IPS-20b (cell line): ENCODE measurements at regions not wholly inside any gene's neighbourhood (a gene's known extent, or its start where the extent isn't known, plus 50 kb on each side); places are given as distances from the start of the nearest gene placed in this dataset.
"Not testable (repeated sequence)": the region's sequence is repeated elsewhere in the genome, so short reads cannot be mapped to it uniquely, and the experiment has no call there.

Experiments
- H3K27ac ChIP-seq: one replicate; pipeline ENCODE4 v1.5.1; 2013; ENCODE audit warnings: low read length
- H3K27me3 ChIP-seq: 2 replicates; pipeline ENCODE4 v1.6.1; 2013; ENCODE audit warnings: mild to moderate bottlenecking, low read length, inconsistent platforms; ENCODE audit not compliant: insufficient read depth
- H3K36me3 ChIP-seq: 2 replicates; pipeline ENCODE4 v1.6.1; 2013; ENCODE audit warnings: low read depth, mild to moderate bottlenecking, inconsistent platforms, low read length, moderate library complexity; ENCODE audit not compliant: insufficient read depth
- H3K4me1 ChIP-seq: 2 replicates; pipeline ENCODE4 v1.6.1; 2013; ENCODE audit warnings: mild to moderate bottlenecking, control low read depth, inconsistent platforms, low read length, moderate library complexity; ENCODE audit not compliant: insufficient read depth
- H3K4me3 ChIP-seq: 2 replicates; pipeline ENCODE4 v1.5.1; 2013; ENCODE audit warnings: mild to moderate bottlenecking, low read length, inconsistent platforms
- H3K9ac ChIP-seq: 2 replicates; pipeline ENCODE4 v1.6.1; 2013; ENCODE audit warnings: low read depth, mild to moderate bottlenecking, inconsistent platforms, low read length, moderate library complexity
- H3K9me3 ChIP-seq: 2 replicates; pipeline ENCODE4 v1.6.1; 2013; ENCODE audit warnings: mild to moderate bottlenecking, low read depth, low read length, inconsistent platforms; ENCODE audit not compliant: insufficient read depth

GRCh38 chr11:127772938-127773337 lies 772.4 kb upstream of the KIRREL3 start:
- not testable (repeated sequence) for H3K27me3 ChIP-seq, H3K9ac ChIP-seq, H3K36me3 ChIP-seq, H3K9me3 ChIP-seq, H3K4me3 ChIP-seq, H3K27ac ChIP-seq
- peaks cover 22% of the 10 kb centered on the region for H3K4me1 ChIP-seq

- not testable (repeated sequence) for H3K4me3 ChIP-seq, H3K9me3 ChIP-seq, H3K27ac ChIP-seq, H3K27me3 ChIP-seq, H3K36me3 ChIP-seq, H3K9ac ChIP-seq
- H3K4me1 ChIP-seq = peaks cover 15% of the 10 kb centered on the region
Observed at GRCh38 chr11:127768931-127769330, 768.4 kb upstream of the KIRREL3 start.

GRCh38 chr11:127766734-127767133 lies 766.2 kb upstream of the KIRREL3 start:
- H3K36me3 ChIP-seq = no peaks in the 10 kb centered on the region
- no peaks in the 10 kb centered on the region for H3K9me3 ChIP-seq
- no peak overlapping the region for H3K9ac ChIP-seq
- no peaks in the 10 kb centered on the region for H3K27me3 ChIP-seq
- H3K4me3 ChIP-seq = no peak overlapping the region
- no peak overlapping the region for H3K27ac ChIP-seq
- peaks cover 15% of the 10 kb centered on the region for H3K4me1 ChIP-seq

GRCh38 chr11:127738771-127739286 lies 738.3 kb upstream of the KIRREL3 start:
- Histone ChIP-seq H3K4me3 (no peak overlapping the region), H3K4me1 (no peaks in the 10 kb centered on the region), H3K9me3 (no peaks in the 10 kb centered on the region), H3K9ac (no peak overlapping the region), H3K27me3 (no peaks in the 10 kb centered on the region), H3K27ac (no peak overlapping the region), H3K36me3 (no peaks in the 10 kb centered on the region)

GRCh38 chr11:127737499-127737898 lies 736.9 kb upstream of the KIRREL3 start:
- no peaks in the 10 kb centered on the region for H3K36me3 ChIP-seq
- no peak overlapping the region for H3K9ac ChIP-seq
- H3K9me3 ChIP-seq = no peaks in the 10 kb centered on the region
- H3K27me3 ChIP-seq = no peaks in the 10 kb centered on the region
- H3K4me3 ChIP-seq = no peak overlapping the region
- no peak overlapping the region for H3K27ac ChIP-seq
- H3K4me1 ChIP-seq = no peaks in the 10 kb centered on the region

- Histone ChIP-seq H3K4me3 (no peak overlapping the region), H3K9me3 (no peaks in the 10 kb centered on the region), H3K36me3 (no peaks in the 10 kb centered on the region), H3K9ac (no peak overlapping the region), H3K4me1 (no peaks in the 10 kb centered on the region), H3K27ac (no peak overlapping the region), H3K27me3 (no peaks in the 10 kb centered on the region)
Observed at GRCh38 chr11:127733552-127733951, 733.0 kb upstream of the KIRREL3 start.

GRCh38 chr11:127726367-127726766 lies 725.8 kb upstream of the KIRREL3 start:
- no peaks in the 10 kb centered on the region for H3K9me3 ChIP-seq

GRCh38 chr11:127723714-127724113 lies 723.1 kb upstream of the KIRREL3 start:
- H3K27ac ChIP-seq = no peak overlapping the region
- no peak overlapping the region for H3K4me3 ChIP-seq
- H3K27me3 ChIP-seq = no peaks in the 10 kb centered on the region
- H3K4me1 ChIP-seq = no peaks in the 10 kb centered on the region
- no peak overlapping the region for H3K9ac ChIP-seq
- H3K9me3 ChIP-seq = no peaks in the 10 kb centered on the region
- H3K36me3 ChIP-seq = no peaks in the 10 kb centered on the region

More at GRCh38 chr11:127726367-127726766, 725.8 kb upstream of the KIRREL3 start:
- H3K27ac ChIP-seq = no peak overlapping the region
- H3K36me3 ChIP-seq = no peaks in the 10 kb centered on the region
- no peak overlapping the region for H3K9ac ChIP-seq
- H3K4me1 ChIP-seq = no peaks in the 10 kb centered on the region
- no peaks in the 10 kb centered on the region for H3K27me3 ChIP-seq
- no peak overlapping the region for H3K4me3 ChIP-seq

- no peaks in the 10 kb centered on the region for H3K36me3 ChIP-seq
- H3K4me3 ChIP-seq = no peak overlapping the region
- no peaks in the 10 kb centered on the region for H3K27me3 ChIP-seq
- no peaks in the 10 kb centered on the region for H3K4me1 ChIP-seq
- H3K9me3 ChIP-seq = no peaks in the 10 kb centered on the region
- H3K9ac ChIP-seq = no peak overlapping the region
- no peak overlapping the region for H3K27ac ChIP-seq
Observed at GRCh38 chr11:127713226-127713625, 712.7 kb upstream of the KIRREL3 start.

- no peaks in the 10 kb centered on the region for H3K36me3 ChIP-seq
- no peak overlapping the region for H3K27ac ChIP-seq
Observed at GRCh38 chr11:127711748-127712147, 711.2 kb upstream of the KIRREL3 start.

GRCh38 chr11:127710831-127711230 lies 710.3 kb upstream of the KIRREL3 start:
- no peaks in the 10 kb centered on the region for H3K36me3 ChIP-seq

More at GRCh38 chr11:127711748-127712147, 711.2 kb upstream of the KIRREL3 start:
- H3K27me3 ChIP-seq = no peaks in the 10 kb centered on the region
- H3K9me3 ChIP-seq = no peaks in the 10 kb centered on the region
- H3K4me3 ChIP-seq = no peak overlapping the region
- no peak overlapping the region for H3K9ac ChIP-seq
- H3K4me1 ChIP-seq = no peaks in the 10 kb centered on the region

GRCh38 chr11:127709960-127710359 lies 709.4 kb upstream of the KIRREL3 start:
- no peaks in the 10 kb centered on the region for H3K36me3 ChIP-seq
- H3K9ac ChIP-seq = no peak overlapping the region
- H3K27ac ChIP-seq = no peak overlapping the region
- H3K4me3 ChIP-seq = no peak overlapping the region
- no peaks in the 10 kb centered on the region for H3K27me3 ChIP-seq
- H3K4me1 ChIP-seq = no peaks in the 10 kb centered on the region
- no peaks in the 10 kb centered on the region for H3K9me3 ChIP-seq

More at GRCh38 chr11:127710831-127711230, 710.3 kb upstream of the KIRREL3 start:
- Histone ChIP-seq H3K27ac (no peak overlapping the region), H3K4me3 (no peak overlapping the region), H3K9ac (no peak overlapping the region), H3K27me3 (no peaks in the 10 kb centered on the region), H3K9me3 (no peaks in the 10 kb centered on the region), H3K4me1 (no peaks in the 10 kb centered on the region)
